ENCODE measurements at regions not wholly inside any gene's neighbourhood (a gene's known extent, or its start where the extent isn't known, plus 50 kb on each side); places are given as distances from the start of the nearest gene placed in this dataset.
"Not testable (repeated sequence)": the region's sequence is repeated elsewhere in the genome, so short reads cannot be mapped to it uniquely, and the experiment has no call there.

- Histone ChIP-seq H3K4me1 (ENCODE audit: control insufficient read depth, insufficient read depth, low read length) (no peaks in the 10 kb centered on the region), H3K36me3 (ENCODE audit: control insufficient read depth, insufficient read depth, low read length) (no peaks in the 10 kb centered on the region), H3K4me3 (ENCODE audit: low read depth in 2 of 2, low read length in 2 of 2) (no peak overlapping the region), H3K27ac (ENCODE audit: low read length) (no peak overlapping the region), H3K9me3 (ENCODE audit: control insufficient read depth, insufficient read depth, low read depth, low read length) (no peaks in the 10 kb centered on the region), H3K27me3 (ENCODE audit: control insufficient read depth, insufficient read depth, low read length) (no peaks in the 10 kb centered on the region)
- DNase-seq (ENCODE audit: low read depth, low spot score) (no peak), ATAC-seq (no peak)
- CTCF ChIA-PET: no interaction called here
- TF ChIP-seq, protein P1, sequence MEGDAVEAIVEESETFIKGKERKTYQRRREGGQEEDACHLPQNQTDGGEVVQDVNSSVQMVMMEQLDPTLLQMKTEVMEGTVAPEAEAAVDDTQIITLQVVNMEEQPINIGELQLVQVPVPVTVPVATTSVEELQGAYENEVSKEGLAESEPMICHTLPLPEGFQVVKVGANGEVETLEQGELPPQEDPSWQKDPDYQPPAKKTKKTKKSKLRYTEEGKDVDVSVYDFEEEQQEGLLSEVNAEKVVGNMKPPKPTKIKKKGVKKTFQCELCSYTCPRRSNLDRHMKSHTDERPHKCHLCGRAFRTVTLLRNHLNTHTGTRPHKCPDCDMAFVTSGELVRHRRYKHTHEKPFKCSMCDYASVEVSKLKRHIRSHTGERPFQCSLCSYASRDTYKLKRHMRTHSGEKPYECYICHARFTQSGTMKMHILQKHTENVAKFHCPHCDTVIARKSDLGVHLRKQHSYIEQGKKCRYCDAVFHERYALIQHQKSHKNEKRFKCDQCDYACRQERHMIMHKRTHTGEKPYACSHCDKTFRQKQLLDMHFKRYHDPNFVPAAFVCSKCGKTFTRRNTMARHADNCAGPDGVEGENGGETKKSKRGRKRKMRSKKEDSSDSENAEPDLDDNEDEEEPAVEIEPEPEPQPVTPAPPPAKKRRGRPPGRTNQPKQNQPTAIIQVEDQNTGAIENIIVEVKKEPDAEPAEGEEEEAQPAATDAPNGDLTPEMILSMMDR (IDR thresholded peaks at IDR 0.05): no peak
- TF ChIP-seq, protein P2, sequence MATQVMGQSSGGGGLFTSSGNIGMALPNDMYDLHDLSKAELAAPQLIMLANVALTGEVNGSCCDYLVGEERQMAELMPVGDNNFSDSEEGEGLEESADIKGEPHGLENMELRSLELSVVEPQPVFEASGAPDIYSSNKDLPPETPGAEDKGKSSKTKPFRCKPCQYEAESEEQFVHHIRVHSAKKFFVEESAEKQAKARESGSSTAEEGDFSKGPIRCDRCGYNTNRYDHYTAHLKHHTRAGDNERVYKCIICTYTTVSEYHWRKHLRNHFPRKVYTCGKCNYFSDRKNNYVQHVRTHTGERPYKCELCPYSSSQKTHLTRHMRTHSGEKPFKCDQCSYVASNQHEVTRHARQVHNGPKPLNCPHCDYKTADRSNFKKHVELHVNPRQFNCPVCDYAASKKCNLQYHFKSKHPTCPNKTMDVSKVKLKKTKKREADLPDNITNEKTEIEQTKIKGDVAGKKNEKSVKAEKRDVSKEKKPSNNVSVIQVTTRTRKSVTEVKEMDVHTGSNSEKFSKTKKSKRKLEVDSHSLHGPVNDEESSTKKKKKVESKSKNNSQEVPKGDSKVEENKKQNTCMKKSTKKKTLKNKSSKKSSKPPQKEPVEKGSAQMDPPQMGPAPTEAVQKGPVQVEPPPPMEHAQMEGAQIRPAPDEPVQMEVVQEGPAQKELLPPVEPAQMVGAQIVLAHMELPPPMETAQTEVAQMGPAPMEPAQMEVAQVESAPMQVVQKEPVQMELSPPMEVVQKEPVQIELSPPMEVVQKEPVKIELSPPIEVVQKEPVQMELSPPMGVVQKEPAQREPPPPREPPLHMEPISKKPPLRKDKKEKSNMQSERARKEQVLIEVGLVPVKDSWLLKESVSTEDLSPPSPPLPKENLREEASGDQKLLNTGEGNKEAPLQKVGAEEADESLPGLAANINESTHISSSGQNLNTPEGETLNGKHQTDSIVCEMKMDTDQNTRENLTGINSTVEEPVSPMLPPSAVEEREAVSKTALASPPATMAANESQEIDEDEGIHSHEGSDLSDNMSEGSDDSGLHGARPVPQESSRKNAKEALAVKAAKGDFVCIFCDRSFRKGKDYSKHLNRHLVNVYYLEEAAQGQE (IDR thresholded peaks at IDR 0.05; ENCODE audit: insufficient read depth in 1 of 2, low read depth in 2 of 2, low read length in 1 of 2): no peak
- TF ChIP-seq POLR2AphosphoS5 (IDR thresholded peaks at IDR 0.05; ENCODE audit: low read depth, low read length) (no peak), SIN3A (IDR thresholded peaks at IDR 0.05; ENCODE audit: borderline replicate concordance, insufficient read depth, low read depth, low read length) (no peak), TCF7L2 (IDR thresholded peaks at IDR 0.05; ENCODE audit: low read depth, low read length) (no peak)
- intact Hi-C loops (cut with micrococcal nuclease; ENCODE audit: unreplicated experiment): no loop called here
- no TSS peak for BruUV-seq (replicated peaks)
- POLR2A ChIA-PET: no interaction called here
- in situ Hi-C loops (cut with HindIII; ENCODE audit: low pct_unique_long_range_greater_than_20kb, low sequenced_read_pairs): no loop called here
Measured at GRCh38 chr3:75863878-75864277, 78.5 kb upstream of the ZNF717 start.

- H3K9me3 ChIP-seq (ENCODE audit: control insufficient read depth, insufficient read depth, low read depth, low read length); H3K27me3 ChIP-seq (ENCODE audit: control insufficient read depth, insufficient read depth, low read length); in situ Hi-C loops (cut with HindIII; ENCODE audit: low pct_unique_long_range_greater_than_20kb, low sequenced_read_pairs); H3K4me3 ChIP-seq (ENCODE audit: low read depth in 2 of 2, low read length in 2 of 2); intact Hi-C loops (cut with micrococcal nuclease; ENCODE audit: unreplicated experiment); BruUV-seq (replicated peaks); POLR2A ChIA-PET; H3K36me3 ChIP-seq (ENCODE audit: control insufficient read depth, insufficient read depth, low read length); ATAC-seq; DNase-seq (ENCODE audit: low read depth, low spot score); H3K27ac ChIP-seq (ENCODE audit: low read length); CTCF ChIA-PET; H3K4me1 ChIP-seq (ENCODE audit: control insufficient read depth, insufficient read depth, low read length): not testable (repeated sequence)
Measured at GRCh38 chr3:75883719-75884118, 98.4 kb upstream of the ZNF717 start.

- Histone ChIP-seq H3K27me3 (ENCODE audit: control insufficient read depth, insufficient read depth, low read length) (no peaks in the 10 kb centered on the region), H3K36me3 (ENCODE audit: control insufficient read depth, insufficient read depth, low read length) (no peaks in the 10 kb centered on the region), H3K9me3 (ENCODE audit: control insufficient read depth, insufficient read depth, low read depth, low read length) (no peaks in the 10 kb centered on the region), H3K4me3 (ENCODE audit: low read depth in 2 of 2, low read length in 2 of 2) (no peak overlapping the region), H3K27ac (ENCODE audit: low read length) (no peak overlapping the region), H3K4me1 (ENCODE audit: control insufficient read depth, insufficient read depth, low read length) (no peaks in the 10 kb centered on the region)
- intact Hi-C loops (cut with micrococcal nuclease; ENCODE audit: unreplicated experiment) (no loop called here), in situ Hi-C loops (cut with HindIII; ENCODE audit: low pct_unique_long_range_greater_than_20kb, low sequenced_read_pairs) (no loop called here)
- POLR2A ChIA-PET: no interaction called here
- CTCF ChIA-PET: no interaction called here
- ATAC-seq (no peak), DNase-seq (ENCODE audit: low read depth, low spot score) (no peak)
- TF ChIP-seq, protein P2 (IDR thresholded peaks at IDR 0.05; ENCODE audit: insufficient read depth in 1 of 2, low read depth in 2 of 2, low read length in 1 of 2): no peak
- TF ChIP-seq, protein P1 (IDR thresholded peaks at IDR 0.05): no peak
- TF ChIP-seq SIN3A (IDR thresholded peaks at IDR 0.05; ENCODE audit: borderline replicate concordance, insufficient read depth, low read depth, low read length) (no peak), POLR2AphosphoS5 (IDR thresholded peaks at IDR 0.05; ENCODE audit: low read depth, low read length) (no peak), TCF7L2 (IDR thresholded peaks at IDR 0.05; ENCODE audit: low read depth, low read length) (no peak)
- BruUV-seq (replicated peaks): no TSS peak
Measured at GRCh38 chr3:75886971-75887526, 101.7 kb upstream of the ZNF717 start.

Data from Panc1 (cell line).